HG03159 (cell line): ENCODE measurements at regions not wholly inside any gene's neighbourhood (a gene's known extent, or its start where the extent isn't known, plus 50 kb on each side); places are given as distances from the start of the nearest gene placed in this dataset.

Experiments
- ATAC-seq: cut with Tn5 transposase; IDR thresholded peaks from one replicate; pipeline ENCODE4 v1.9.1; 2021; ENCODE audit warnings: mild to moderate bottlenecking, moderate library complexity; ENCODE audit not compliant: unreplicated experiment

DNA sequence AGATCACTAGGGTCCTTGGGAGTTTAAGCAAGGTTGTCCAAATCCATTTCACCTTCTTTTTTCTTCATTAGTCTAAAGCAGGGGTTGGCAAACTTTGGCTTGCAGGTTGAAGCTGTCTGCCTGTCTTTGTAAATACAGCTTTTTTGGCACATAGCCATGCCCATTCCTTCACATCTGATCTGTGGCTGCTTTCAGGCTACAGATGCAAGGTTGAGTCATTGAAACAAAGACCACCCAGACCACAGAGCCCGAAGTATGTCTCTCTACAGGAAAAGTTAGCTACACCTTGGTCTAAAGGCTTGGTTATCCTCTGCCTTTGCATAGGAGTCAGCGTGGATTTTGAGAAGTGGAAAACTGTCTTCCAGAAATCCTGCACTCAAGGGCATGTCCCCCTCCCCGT, 238.1 kb upstream of the STS start:
- no peak for ATAC-seq

DNA sequence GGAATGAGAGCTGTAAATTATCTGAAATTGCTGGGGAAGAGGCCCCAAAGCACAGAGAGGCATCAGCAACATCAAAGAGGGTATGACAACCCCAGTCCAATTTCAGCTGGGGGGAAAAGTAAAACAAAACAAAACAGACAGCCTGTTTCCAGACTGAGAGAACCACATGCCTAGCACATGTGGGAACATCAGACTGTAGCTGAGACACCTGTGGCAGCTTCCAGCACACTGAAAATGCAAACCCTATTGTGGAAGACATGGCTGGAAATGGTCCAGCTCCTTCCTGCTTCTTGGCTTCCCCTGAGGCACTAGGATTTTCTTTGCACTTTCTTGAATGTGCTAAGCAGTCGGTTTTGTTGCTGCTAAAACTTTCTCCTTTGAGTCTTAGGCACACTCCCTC, 240.9 kb upstream of the STS start:
- ATAC-seq = no peak

DNA sequence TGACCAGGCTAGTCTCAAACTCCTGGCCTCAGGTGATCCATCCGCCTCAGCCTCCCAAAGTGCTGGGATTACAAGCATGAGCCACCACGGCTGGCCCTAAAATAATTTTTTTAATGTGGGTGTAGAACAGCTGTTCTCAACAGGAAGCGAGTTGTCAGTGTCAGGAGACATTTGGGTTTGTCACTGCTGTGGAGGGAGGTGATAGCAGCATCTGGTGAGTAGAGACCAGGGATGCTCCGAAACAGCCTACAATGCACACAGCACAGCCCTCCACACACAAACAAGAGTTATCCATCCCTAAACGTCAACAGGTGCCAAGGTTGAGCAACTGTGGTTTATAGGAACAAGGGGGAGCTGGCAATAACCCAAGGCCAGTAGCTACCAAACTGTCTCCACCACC, 243.4 kb upstream of the STS start:
- no peak for ATAC-seq

DNA sequence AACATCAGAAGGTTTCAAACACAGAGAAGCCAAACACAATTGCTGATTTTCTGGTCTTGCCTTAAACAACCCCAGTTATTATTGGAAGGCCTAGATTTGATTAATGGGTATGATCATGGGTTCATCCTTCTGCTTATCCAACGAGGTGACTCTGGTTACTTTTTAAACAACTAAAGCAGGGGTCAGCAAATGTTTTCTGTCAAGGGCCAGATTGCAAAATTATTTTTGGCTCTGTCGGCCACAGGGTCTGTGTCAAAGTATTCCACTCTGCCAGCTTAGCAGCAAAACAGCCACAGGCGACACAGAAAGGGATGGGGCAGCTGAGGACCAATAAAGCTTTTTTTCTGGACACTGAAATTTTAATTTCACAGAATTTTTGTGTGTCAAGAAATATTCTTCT, 249.1 kb upstream of the STS start:
- no peak for ATAC-seq

DNA sequence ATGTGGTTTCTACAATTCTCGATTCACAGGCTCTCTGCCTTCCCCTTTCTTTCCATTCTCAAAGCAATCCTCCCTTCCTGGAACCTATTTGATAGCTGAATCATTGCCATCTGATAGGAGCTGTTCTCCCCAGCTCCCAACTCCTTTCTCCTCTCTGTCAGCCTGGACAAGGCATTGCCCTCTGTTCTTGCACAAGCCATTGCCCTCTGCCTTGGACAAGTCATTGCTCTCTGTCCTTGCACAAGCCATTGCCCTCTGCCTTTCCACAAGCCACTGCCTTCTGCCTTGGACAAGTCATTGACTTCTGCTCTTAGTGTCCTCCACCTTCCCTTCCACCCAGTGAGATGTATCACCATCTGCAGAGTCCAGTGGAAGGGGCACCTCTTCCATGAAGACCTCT, 256.1 kb upstream of the STS start:
- no peak for ATAC-seq

DNA sequence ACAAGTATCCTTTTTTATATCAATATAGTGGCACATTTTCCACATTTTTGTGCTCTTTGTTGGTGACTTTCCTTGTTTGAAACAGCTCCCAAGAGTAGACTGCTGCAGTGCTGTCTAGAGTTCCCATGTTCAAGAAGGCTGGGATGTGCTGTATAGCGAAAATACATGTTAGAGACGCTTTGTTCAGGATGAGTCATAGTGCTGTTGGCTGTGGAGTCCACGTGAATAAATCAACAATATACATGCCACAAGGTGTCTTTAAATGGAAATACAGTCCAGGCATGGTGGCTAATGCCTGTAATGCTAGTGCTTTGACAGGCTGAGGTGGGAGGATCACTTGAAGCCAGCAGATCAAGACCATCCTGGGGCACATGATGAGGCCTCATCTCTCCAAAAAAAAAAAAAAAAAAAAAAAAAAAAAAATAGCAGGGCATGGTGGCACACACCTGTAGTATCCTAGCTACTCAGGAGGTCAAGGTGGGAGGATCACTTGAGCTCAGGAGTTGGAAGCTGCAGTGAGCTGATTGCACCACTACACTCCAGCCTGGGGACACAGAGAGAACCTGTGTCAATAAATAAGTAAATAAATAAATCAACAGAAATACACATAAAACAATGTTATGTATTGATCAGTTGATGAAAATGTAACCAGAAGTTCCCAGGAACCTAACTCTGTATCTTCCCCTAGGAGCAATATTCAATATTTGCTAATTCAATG, 256.8 kb upstream of the STS start:
- no peak for ATAC-seq

DNA sequence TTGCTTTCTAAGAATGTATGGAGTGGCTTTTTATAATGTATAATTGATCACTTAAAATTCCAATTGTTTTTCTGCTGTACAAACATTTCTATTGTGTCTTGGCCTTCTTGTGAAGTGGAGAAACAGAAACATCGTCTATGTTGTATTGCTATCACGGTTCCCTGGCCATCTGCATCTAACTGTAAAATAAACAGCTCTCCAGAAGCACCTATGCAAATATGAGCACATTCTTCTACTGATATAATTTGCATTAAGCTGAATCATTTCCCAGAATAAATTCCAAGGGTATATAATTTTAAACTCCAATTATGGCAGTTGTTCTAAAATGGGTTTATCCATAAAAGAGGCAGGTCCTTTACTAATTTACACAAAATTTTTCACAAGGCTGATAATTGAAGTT, 261.6 kb upstream of the STS start:
- ATAC-seq = no peak

DNA sequence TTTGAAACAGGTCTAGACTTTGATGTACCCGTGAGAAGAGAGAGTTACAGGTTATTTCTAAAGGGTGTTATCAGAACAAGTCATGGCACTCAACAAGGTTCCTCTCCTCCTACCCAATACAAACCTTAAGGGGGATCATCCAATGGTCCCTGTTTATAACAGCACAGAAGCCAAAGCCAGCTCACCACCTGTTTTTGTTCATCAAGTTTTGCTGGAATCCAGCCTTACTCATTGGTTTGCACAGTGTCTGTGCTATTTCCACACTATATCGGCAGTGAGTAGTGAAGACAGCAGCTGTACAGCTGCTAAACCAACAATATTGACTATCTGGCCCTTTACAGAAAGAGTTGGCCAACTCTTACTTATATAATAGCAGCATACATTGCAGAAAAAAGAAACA, 262.1 kb upstream of the STS start:
- ATAC-seq = no peak

DNA sequence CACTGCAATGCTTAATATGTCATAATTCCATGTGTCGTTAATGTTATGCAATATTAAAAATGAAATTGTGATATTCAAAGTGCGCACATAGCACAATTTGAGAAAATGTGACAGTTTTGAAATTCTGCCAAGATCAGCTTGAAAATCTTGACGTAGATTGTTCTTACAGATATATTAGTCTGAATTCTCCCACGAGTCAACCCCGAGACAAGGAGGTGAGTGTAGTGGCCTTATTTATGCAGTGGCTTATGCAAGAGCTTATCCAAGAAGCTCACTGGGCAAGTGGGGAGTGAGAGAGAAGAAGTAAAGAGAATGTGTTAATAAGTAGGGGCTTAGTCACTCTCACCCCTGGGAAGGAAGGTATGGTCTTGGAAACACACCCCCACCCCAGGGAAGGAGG, 286.1 kb upstream of the STS start:
- no peak for ATAC-seq

DNA sequence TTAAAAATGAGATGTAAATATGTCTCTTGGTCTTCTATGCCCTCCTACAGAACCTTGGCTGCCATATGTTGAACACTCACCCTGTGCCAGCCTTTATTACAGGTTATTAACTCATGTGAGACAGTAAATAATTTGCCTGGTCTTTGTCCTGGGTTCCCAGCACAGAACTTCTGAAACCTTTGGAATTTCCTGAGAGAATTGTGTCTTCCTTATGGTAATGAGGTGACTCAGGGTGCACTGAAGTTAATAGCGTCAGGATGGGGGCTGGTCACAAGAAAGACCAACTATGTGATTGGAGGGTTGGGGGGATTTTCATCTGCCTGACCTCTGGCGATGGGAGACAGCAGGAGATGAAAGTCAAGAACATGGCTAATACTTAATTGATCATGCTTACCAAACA, 289.8 kb upstream of the STS start:
- ATAC-seq = no peak

DNA sequence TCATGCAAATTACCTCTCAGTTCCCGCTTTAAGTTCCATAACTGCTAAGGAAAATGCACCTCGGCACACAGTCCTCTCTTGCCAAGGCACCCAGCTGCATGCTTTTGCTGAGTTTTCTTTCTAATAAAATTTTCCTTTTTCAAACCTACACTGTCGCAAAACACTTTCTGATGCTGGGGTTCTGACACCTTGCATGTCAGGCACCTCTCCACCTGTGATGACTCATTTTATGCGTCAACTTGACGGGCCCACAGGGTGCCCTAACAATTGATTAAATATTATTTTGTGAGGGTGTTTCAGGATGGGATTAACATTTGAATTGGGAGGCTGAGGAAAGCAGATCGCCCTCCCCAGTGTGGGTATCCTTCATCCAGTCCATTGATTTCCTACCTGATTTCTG, 291.0 kb upstream of the STS start:
- ATAC-seq = no peak

DNA sequence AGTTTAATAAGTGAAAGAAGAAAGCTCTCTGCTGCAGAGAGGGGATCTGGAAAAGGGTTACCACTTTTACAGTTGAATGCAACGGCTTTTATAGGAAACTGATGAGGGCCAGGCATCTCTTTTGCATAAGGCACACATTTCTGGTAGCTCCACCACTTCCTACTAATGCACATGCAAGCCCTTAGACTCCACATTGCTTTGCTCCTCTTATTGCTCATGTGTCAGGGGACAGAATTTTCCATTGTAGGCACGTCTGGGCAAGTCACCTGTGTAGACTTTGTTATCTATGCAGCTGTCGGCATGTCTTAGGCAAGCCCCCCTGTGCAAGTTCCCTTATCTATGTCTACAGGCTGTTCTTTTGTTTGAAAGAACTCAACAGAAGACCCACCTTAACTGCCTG, 294.6 kb upstream of the STS start:
- no peak for ATAC-seq

DNA sequence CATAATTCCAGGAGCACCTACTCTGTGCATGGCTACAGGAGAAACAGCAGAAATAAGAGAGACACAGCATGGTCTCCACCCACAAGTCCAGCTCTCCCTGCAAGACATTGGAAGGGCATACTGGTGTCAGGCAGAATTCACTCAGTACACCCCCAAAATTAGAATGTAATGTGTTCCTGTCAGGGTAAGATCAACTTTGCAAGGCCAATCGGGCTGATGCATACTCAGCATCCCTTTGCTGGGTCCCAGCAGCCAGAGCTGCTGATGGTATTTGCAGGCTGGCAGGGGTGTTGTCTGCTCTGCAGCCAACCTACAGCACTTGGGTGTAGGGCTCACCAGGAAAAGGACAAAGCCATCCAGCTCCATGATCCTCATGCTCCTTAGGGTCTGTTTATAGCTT, 295.4 kb upstream of the STS start:
- ATAC-seq = no peak

DNA sequence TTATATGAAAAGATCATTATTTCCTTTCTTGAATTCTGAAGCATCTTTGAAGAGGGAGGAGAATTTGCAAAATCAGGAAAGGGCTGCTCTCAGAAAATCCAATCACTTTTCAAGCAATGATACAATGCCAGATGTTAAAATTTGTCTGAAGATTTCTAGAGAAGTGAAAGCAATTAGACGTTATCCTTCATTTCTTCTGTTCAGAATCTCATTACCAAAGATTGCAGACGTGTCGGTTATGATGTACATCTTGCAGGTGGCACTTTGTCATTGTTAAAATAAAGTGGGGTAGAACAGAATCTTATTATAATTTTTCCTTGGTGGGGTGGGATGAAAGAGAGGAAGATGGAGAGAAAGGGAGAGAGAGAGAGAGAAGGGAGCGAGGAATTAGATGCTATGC, 296.4 kb upstream of the STS start:
- ATAC-seq = no peak

DNA sequence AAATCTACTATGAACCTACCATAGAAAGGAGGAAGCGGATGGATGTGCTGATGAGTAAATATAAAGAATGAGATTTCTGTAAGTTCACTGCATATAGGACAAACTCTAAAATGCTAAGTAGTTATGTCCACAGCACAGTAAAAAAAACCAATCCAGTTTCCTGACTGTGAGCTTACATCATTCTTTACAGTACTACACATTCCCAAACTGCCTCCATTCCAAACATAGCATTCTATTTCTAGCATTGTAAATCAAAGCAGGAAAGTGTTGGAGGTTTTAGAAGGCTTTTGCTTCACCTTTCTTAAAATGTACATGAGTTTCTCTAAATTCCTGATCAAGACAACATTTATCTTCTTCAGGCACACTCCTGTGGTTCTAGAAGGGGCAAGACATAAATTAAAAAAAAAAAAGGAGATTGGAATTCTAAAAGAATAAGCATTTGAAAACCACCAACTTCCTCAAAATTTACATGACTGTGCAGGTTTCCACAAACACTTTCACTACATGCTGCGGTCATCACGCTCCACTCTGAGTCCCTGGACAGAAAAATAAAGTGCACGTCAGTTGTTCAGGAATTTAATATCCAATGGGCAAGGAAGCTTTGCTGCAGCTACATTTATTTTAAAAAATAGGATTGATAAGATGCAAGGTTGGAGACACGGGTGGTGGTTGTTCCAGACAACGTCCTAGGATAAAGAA, 297.6 kb upstream of the STS start:
- no peak for ATAC-seq

DNA sequence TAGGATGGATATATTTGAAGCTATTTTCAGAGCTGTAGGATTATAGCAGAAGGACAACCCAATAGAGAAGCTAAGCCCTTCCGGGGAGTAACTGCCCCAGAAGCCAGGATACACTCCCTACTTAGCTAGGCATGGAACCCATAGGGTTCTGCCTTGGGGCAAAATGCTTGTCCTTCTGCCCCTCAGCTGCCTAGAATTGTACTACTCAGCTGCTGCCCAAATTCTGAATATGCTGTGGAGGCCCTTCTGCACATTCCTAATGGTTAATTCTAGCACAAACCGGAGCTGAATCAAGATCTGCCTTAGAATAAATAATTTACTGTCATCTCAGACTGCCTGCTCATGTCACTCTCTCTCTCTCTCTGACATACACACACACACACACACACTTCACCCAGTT, 297.7 kb upstream of the VCX3A start:
- ATAC-seq = no peak

DNA sequence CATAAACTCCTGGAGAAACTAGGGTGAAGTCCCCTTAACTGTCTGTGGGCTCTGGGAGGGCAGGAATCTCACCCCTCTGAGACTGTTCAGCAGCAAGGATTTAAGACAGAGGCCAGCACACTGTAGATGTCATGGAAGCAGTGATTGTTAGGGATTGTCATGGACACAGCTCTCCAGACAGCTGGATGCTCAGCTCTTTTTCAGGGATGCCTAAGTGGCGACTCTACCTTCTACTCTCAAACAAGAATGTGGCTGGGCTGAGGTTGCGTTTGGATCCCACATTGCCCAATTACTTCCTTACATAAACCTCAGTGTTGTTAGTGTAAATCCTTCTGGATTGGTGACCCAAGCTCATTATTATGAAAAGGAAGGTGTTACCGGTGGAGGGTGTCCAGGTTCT, 291.9 kb upstream of the VCX3A start:
- no peak for ATAC-seq

DNA sequence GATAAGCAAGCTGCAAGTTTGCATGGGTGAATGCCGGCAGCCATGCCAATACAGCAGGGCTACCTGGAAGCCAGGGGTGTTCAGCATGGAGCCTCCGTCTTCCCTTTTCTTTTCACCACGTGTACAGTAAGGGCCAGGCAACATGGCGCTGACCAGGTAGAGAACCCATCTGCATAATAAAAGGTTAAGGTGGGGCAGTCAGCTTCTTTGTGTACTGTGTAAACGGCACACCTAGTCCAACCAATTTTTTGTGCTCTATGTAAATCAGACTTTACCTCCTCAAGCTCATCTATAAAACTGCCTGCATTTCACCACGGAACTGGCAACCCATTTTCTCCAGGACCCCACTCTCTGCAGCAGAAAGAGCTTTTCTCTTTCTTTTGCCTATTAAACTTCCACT, 286.8 kb upstream of the VCX3A start:
- no peak for ATAC-seq

DNA sequence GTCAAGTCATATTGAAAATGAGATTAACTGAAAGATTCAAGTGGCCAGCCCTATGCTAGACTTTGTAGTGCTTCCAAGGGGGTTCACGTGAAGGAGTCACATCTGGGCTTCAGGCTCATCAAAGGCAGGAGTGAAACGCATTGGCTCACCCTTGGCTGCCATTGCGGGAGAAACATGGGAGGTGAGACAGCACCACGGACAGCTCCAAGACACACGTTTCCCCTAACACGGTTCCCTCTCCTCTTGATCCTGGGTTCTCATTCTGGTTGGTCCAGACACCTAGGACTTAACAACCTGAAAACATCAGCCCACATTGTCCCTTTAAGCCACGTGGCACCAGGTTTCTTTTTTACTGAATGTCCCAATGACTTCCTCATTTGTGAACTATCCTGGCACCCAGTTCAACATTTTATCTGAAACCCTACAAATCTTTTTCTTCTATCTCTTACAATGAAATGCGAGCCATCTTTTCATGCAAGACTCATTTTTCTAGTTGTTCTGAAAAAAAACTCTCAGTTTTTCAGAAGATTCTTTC, 279.0 kb upstream of the VCX3A start:
- no peak for ATAC-seq

DNA sequence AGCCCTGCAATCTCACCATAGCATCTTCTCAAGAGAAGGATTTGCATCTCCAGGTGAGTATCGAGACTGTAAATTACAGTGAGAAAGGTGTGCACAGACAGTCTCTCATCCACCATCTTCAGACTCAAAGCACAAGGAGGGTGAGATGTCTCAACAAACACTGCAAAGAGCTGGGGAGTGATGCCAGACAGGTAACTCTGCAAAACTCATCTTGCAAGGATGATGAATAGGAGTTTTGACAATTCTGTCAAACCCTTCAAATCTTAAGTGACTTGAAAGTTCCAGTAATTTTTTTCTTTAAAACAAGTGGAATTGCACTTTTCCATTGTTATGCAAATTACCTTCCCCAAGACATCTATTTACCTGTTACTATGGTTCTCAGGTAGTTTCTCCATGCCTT, 277.2 kb upstream of the VCX3A start:
- ATAC-seq = no peak

DNA sequence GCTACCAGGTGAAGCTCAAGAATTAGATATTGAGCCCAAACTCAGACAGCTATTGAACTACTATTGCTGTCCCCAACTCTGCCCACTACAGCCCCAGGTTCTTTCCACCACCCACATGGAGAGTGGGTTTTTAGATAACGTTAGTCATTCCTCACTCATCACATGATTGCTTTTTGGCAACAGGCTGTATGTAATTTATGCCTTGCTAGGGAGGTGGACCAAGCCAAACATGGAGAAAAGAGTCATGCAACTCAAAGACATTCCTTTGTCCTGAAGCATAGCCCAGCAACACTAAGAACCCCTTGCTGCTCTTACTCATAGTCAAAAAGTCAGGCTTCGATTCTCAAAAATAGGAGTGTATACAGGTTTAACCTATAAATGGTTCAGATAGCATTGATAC, 275.9 kb upstream of the VCX3A start:
- ATAC-seq = no peak

DNA sequence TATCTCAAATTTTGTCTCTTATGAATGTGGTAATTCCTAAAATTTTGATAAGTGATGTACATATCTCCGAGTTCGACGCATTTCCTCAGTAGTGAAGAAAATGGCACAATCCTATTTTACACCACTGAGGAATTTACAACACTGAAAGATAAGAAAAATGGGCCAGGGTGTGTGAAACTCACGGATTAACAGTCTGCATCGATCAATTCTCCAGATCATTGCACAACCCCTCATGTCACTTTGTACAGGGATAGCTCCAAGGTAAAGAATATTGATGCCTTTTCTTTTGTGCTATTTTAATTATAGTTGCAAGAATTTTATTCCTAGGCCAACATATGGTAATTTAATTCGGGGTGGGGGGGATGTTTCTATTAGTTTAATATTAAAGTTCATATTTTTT, 268.7 kb upstream of the VCX3A start:
- ATAC-seq = no peak

DNA sequence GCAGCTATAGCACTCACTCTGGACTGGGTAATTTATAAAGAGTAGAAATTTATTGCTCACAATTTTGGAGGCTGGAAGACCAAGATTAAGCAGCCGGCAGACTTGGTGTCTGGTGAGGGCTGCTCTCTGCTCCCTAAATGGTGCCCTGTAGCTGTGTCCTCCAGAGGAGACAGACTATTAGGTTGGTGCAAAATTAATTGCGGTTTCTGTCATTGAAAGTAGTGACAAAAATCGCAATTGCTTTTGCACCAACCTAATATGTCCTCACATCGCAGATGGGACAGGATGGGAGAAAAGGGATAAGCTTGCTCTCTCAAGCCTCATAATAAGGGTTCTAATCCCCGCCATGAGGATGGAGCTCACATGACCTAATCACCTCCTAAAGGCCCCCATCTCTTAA, 258.1 kb upstream of the VCX3A start:
- no peak for ATAC-seq
